PFSK-1 (cell line): ENCODE measurements at regions not wholly inside any gene's neighbourhood (a gene's known extent, or its start where the extent isn't known, plus 50 kb on each side); places are given as distances from the start of the nearest gene placed in this dataset.

Experiments used
- FOXP2 ChIP-seq: optimal IDR thresholded peaks from 2 replicates; pipeline ENCODE3; 2011; ENCODE audit warnings: borderline replicate concordance, control low read depth, inconsistent platforms; ENCODE audit not compliant: insufficient read depth; ENCODE audit errors: extremely low read length, extremely low read depth
- POLR2AphosphoS5 ChIP-seq: IDR thresholded peaks from 2 replicates; pipeline ENCODE4 v1.6.1; 2012; ENCODE audit warnings: low read depth, mild to moderate bottlenecking, control low read depth, low read length, moderate library complexity
- REST ChIP-seq, 2 experiments: IDR thresholded peaks; 2 replicates each; pipeline versions ENCODE4 v1.6.1 to v1.8.0; 2011 to 2012; ENCODE audit warnings: low read depth in 2 of 2, low read length in 2 of 2, control low read depth in 1 of 2, inconsistent platforms in 1 of 2, mild to moderate bottlenecking in 1 of 2, moderate library complexity in 1 of 2; ENCODE audit not compliant: insufficient read depth in 1 of 2
- SIN3A ChIP-seq: IDR thresholded peaks from 2 replicates; pipeline ENCODE4 v1.6.1; 2012; ENCODE audit warnings: mild to moderate bottlenecking, low read length, moderate library complexity, borderline replicate concordance; ENCODE audit not compliant: insufficient read depth
- TAF1 ChIP-seq: IDR thresholded peaks from 2 replicates; pipeline ENCODE4 v1.6.1; 2012; ENCODE audit warnings: low read length, control low read depth, borderline replicate concordance; ENCODE audit not compliant: insufficient read depth

GRCh38 chr22:44429941-44430587, 68.0 kb downstream of the RTL6 start:
- TF ChIP-seq FOXP2 (no peak), TAF1 (no peak), POLR2AphosphoS5 (no peak), REST (IDR thresholded peaks at IDR 0.05; ENCODE audit: insufficient read depth in 1 of 2, low read depth in 2 of 2, low read length in 2 of 2) (no peak), SIN3A (no peak)

GRCh38 chr22:44428941-44429830, 68.8 kb downstream of the RTL6 start:
- no peak for TF ChIP-seq REST (IDR thresholded peaks at IDR 0.05; ENCODE audit: insufficient read depth in 1 of 2, low read depth in 2 of 2, low read length in 2 of 2)
- no peak for TF ChIP-seq TAF1
- TF ChIP-seq FOXP2, result no peak
- TF ChIP-seq POLR2AphosphoS5, result no peak
- TF ChIP-seq SIN3A, result no peak

GRCh38 chr22:44427611-44428470, 70.2 kb downstream of the RTL6 start:
- TF ChIP-seq FOXP2 (no peak), TAF1 (no peak), REST (IDR thresholded peaks at IDR 0.05; ENCODE audit: insufficient read depth in 1 of 2, low read depth in 2 of 2, low read length in 2 of 2) (no peak), POLR2AphosphoS5 (no peak), SIN3A (no peak)

- TF ChIP-seq FOXP2 (no peak), POLR2AphosphoS5 (no peak), REST (IDR thresholded peaks at IDR 0.05; ENCODE audit: insufficient read depth in 1 of 2, low read depth in 2 of 2, low read length in 2 of 2) (no peak), SIN3A (no peak), TAF1 (no peak)
Measured at GRCh38 chr22:44426981-44427380, 71.1 kb downstream of the RTL6 start.
